DND-41 (cell line): ENCODE measurements at regions not wholly inside any gene's neighbourhood (a gene's known extent, or its start where the extent isn't known, plus 50 kb on each side); places are given as distances from the start of the nearest gene placed in this dataset.

Experiments used
- ATAC-seq: fragments of 200-7000 bp; cut with Tn5 transposase; 3 replicates; pipeline ENCODE4 v1.9.1; 2021; ENCODE audit warnings: low read depth; ENCODE audit not compliant: insufficient read depth
- DNase-seq: peaks from one replicate; pipeline ENCODE4 v3.0.0-alpha.2; 2020
- H2AFZ ChIP-seq: 2 replicates; pipeline ENCODE4 v1.6.0; 2012; ENCODE audit warnings: low read depth, low read length
- H3K27ac ChIP-seq: 2 replicates; pipeline ENCODE4 v1.5.1; 2012; ENCODE audit warnings: low read length, inconsistent platforms
- H3K27me3 ChIP-seq: fragments of 200-600 bp; sonication (generic); 2 replicates; pipeline ENCODE4 v1.6.0; 2012; ENCODE audit warnings: low read length, mild to moderate bottlenecking, inconsistent platforms; ENCODE audit not compliant: insufficient read depth, poor library complexity
- H3K36me3 ChIP-seq: 2 replicates; pipeline ENCODE4 v1.5.1; 2012; ENCODE audit warnings: low read length, inconsistent platforms; ENCODE audit not compliant: insufficient read depth
- H3K4me1 ChIP-seq: 2 replicates; pipeline ENCODE4 v1.5.1; 2012; ENCODE audit warnings: mild to moderate bottlenecking, low read length; ENCODE audit not compliant: insufficient read depth
- H3K4me2 ChIP-seq: 2 replicates; pipeline ENCODE4 v1.6.0; 2012; ENCODE audit warnings: mild to moderate bottlenecking, moderate library complexity, low read length, inconsistent platforms; ENCODE audit not compliant: insufficient read depth
- H3K4me3 ChIP-seq, 2 experiments: fragments of 200-600 bp in 1 of 2; shearing (Covaris generic) in 1 of 2; 2 replicates each; pipeline ENCODE4 v1.5.1; 2012 to 2016; ENCODE audit warnings: inconsistent platforms in 2 of 2, low read length in 2 of 2, mild to moderate bottlenecking in 2 of 2, low read depth in 1 of 2, moderate library complexity in 1 of 2
- H3K79me2 ChIP-seq: 2 replicates; pipeline ENCODE4 v1.6.0; 2012; ENCODE audit warnings: low read length, inconsistent platforms; ENCODE audit not compliant: insufficient read depth
- H3K9ac ChIP-seq: 2 replicates; pipeline ENCODE4 v1.6.0; 2012; ENCODE audit warnings: low read depth, mild to moderate bottlenecking, inconsistent platforms, low read length, moderate library complexity
- H3K9me3 ChIP-seq: 2 replicates; pipeline ENCODE4 v1.5.1; 2012; ENCODE audit warnings: low read length, moderate library complexity, mild to moderate bottlenecking, inconsistent platforms; ENCODE audit not compliant: insufficient read depth, severe bottlenecking
- H4K20me1 ChIP-seq: 2 replicates; pipeline ENCODE4 v1.6.0; 2012; ENCODE audit warnings: low read length; ENCODE audit not compliant: insufficient read depth
- CTCF ChIP-seq: IDR thresholded peaks from 2 replicates; pipeline ENCODE4 v1.5.1; 2012; ENCODE audit warnings: borderline replicate concordance, low read length, moderate library complexity, mild to moderate bottlenecking; ENCODE audit not compliant: poor library complexity, severe bottlenecking; ENCODE audit errors: extremely low read depth
- EZH2 ChIP-seq: IDR thresholded peaks from 3 replicates; pipeline ENCODE4 v1.6.1; 2012; ENCODE audit warnings: borderline replicate concordance, low read depth, mild to moderate bottlenecking, moderate library complexity, low read length, inconsistent platforms; ENCODE audit not compliant: severe bottlenecking

GRCh38 chr3:59425942-59426341 is 376.1 kb upstream of the CFAP20DC start:
- Histone ChIP-seq H3K4me3 (no peak overlapping the region), H2AFZ (peak overlapping the region; percentile 19; the same call in 1 of the 2 replicates), H3K4me1 (0 out of 2 replicates have a peak, but pooled peaks cover 5% of the 10 kb centered on the region), H3K4me2 (no peak overlapping the region), H3K9ac (no peak overlapping the region), H3K27me3 (no peaks in the 10 kb centered on the region), H3K27ac (no peak overlapping the region), H3K9me3 (no peaks in the 10 kb centered on the region), H3K36me3 (no peaks in the 10 kb centered on the region), H4K20me1 (no peaks in the 10 kb centered on the region), H3K79me2 (no peaks in the 10 kb centered on the region)
- no peak for DNase-seq
- ATAC-seq = peak; percentile 40; the same call in 1 of the 3 replicates
- TF ChIP-seq CTCF = no peak
- TF ChIP-seq EZH2 = no peak

- no peaks in the 10 kb centered on the region for H3K79me2 ChIP-seq
Measured at GRCh38 chr3:59425371-59425770, 375.5 kb upstream of the CFAP20DC start.

GRCh38 chr3:59424268-59425010 is 374.6 kb upstream of the CFAP20DC start:
- no peak overlapping the region for H3K27ac ChIP-seq
- H3K79me2 ChIP-seq = no peaks in the 10 kb centered on the region
- no peak overlapping the region for H3K4me3 ChIP-seq
- DNase-seq = no peak
- H3K9me3 ChIP-seq = no peaks in the 10 kb centered on the region
- no peak overlapping the region for H2AFZ ChIP-seq
- H3K36me3 ChIP-seq = no peaks in the 10 kb centered on the region
- H3K27me3 ChIP-seq = no peaks in the 10 kb centered on the region
- H4K20me1 ChIP-seq = no peaks in the 10 kb centered on the region
- no peak overlapping the region for H3K9ac ChIP-seq
- peak; percentile 52; the same call in 2 of the 3 replicates for ATAC-seq
- TF ChIP-seq CTCF = no peak
- TF ChIP-seq EZH2 = no peak
- 0 out of 2 replicates have a peak, but pooled peaks cover 5% of the 10 kb centered on the region for H3K4me1 ChIP-seq
- no peak overlapping the region for H3K4me2 ChIP-seq

More at GRCh38 chr3:59425371-59425770, 375.5 kb upstream of the CFAP20DC start:
- no peaks in the 10 kb centered on the region for H3K36me3 ChIP-seq
- no peak overlapping the region for H3K4me2 ChIP-seq
- no peak overlapping the region for H3K9ac ChIP-seq
- 0 out of 2 replicates have a peak, but pooled peaks cover 5% of the 10 kb centered on the region for H3K4me1 ChIP-seq
- no peak overlapping the region for H3K27ac ChIP-seq
- DNase-seq (no peak), ATAC-seq (no peak)
- no peak overlapping the region for H2AFZ ChIP-seq
- H3K4me3 ChIP-seq = no peak overlapping the region
- H3K27me3 ChIP-seq = no peaks in the 10 kb centered on the region
- no peak for TF ChIP-seq CTCF
- no peak for TF ChIP-seq EZH2
- H4K20me1 ChIP-seq = no peaks in the 10 kb centered on the region
- no peaks in the 10 kb centered on the region for H3K9me3 ChIP-seq
